ENCODE measurements at regions not wholly inside any gene's neighbourhood (a gene's known extent, or its start where the extent isn't known, plus 50 kb on each side); places are given as distances from the start of the nearest gene placed in this dataset.

- TF ChIP-seq EZH2 (IDR thresholded peaks at IDR 0.05): no peak
- TF ChIP-seq, protein P1, sequence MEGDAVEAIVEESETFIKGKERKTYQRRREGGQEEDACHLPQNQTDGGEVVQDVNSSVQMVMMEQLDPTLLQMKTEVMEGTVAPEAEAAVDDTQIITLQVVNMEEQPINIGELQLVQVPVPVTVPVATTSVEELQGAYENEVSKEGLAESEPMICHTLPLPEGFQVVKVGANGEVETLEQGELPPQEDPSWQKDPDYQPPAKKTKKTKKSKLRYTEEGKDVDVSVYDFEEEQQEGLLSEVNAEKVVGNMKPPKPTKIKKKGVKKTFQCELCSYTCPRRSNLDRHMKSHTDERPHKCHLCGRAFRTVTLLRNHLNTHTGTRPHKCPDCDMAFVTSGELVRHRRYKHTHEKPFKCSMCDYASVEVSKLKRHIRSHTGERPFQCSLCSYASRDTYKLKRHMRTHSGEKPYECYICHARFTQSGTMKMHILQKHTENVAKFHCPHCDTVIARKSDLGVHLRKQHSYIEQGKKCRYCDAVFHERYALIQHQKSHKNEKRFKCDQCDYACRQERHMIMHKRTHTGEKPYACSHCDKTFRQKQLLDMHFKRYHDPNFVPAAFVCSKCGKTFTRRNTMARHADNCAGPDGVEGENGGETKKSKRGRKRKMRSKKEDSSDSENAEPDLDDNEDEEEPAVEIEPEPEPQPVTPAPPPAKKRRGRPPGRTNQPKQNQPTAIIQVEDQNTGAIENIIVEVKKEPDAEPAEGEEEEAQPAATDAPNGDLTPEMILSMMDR (IDR thresholded peaks at IDR 0.05 in 2 of 3, conservative IDR thresholded peaks at IDR 0.05 in 1 of 3; ENCODE audit: borderline replicate concordance in 1 of 3, insufficient read depth in 1 of 3, low read depth in 2 of 3, low read length in 2 of 3): no peak
- no peak for TF ChIP-seq POLR2A (IDR thresholded peaks at IDR 0.05; ENCODE audit: borderline replicate concordance, extremely low read depth, insufficient read depth, insufficient read length)
- TF ChIP-seq, protein P2, sequence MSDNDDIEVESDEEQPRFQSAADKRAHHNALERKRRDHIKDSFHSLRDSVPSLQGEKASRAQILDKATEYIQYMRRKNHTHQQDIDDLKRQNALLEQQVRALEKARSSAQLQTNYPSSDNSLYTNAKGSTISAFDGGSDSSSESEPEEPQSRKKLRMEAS (IDR thresholded peaks at IDR 0.05): no peak
- no peak for TF ChIP-seq POLR2AphosphoS5 (IDR thresholded peaks at IDR 0.05; ENCODE audit: low read depth, low read length)
- TF ChIP-seq CEBPB (IDR thresholded peaks at IDR 0.05; ENCODE audit: low read depth): no peak
- TF ChIP-seq JUND (IDR thresholded peaks at IDR 0.05): no peak
- TF ChIP-seq SP1 (IDR thresholded peaks at IDR 0.05; ENCODE audit: low read depth): no peak
- TF ChIP-seq EZH2phosphoT487 (IDR thresholded peaks at IDR 0.05; ENCODE audit: borderline replicate concordance): no peak
These were observed 79.3 kb upstream of the RBMS3 start for GRCh38 chr3:29201604-29202003.

Data from HCT116 (cell line).